ENCODE measurements at regions not wholly inside any gene's neighbourhood (a gene's known extent, or its start where the extent isn't known, plus 50 kb on each side); places are given as distances from the start of the nearest gene placed in this dataset.

GRCh38 chr15:35768949-35769348, 223.0 kb upstream of the DPH6 start:
- no peak for DNase-seq (ENCODE audit: low read depth in 1 of 2, low spot score in 1 of 2)

GRCh38 chr15:35769656-35770055, 223.7 kb upstream of the DPH6 start:
- DNase-seq (ENCODE audit: low read depth in 1 of 2, low spot score in 1 of 2): no peak

DNA sequence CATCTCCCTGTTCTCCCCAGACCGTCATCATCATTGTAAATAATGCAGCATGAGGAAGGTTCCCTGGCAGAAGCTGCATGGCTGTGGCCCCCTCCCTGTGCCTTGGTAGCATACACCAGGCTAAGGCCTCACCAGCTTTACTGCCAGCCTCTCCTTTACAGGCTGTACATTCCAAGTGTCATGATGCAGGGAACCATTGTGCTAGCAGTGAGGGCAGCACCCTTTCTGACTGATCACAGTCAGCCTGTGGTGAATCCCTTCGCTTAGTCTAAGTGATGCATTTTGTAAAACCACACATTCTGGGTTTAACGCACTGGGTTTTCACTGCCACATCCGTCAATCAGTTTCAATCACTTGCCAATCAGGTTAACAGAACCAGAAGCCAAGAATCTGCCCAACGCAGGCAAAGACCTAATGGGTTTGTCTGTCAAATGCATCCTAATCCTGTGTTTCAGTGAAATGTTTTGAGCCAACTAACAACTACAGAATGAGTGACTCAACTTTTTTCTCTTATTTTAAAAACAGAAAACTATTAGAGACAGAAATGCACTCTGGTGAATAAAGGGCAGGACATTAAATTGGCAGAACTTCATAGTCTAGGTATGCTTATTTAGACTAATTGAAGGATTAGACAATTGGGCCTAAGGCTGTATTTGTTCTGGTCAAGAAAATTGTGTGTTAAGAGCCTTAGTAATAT, 225.9 kb upstream of the DPH6 start:
- DNase-seq (ENCODE audit: low read depth in 1 of 2, low spot score in 1 of 2): no peak

DNA sequence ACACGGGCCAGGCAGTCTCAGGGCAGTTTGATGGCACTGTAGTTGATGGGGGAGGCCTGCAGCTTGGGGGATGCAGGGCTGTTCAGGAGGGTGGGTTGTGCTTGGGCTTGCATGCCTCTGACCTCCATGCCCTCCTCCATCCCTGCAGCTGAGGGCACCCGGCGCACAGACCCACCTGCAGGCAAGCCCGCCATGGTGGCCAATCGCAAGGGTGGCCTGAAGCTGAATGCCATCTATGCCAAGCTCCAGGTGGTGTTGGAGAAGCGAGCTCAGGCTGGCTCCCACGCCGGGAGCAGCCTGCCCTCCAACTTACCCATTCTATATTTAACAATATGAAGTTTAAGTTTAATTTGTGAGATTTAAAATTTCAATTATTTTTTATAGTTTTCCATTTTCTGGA, 228.7 kb upstream of the DPH6 start:
- no peak for DNase-seq (ENCODE audit: low read depth in 1 of 2, low spot score in 1 of 2)

GRCh38 chr15:35775471-35775870, 229.5 kb upstream of the DPH6 start:
- DNase-seq (ENCODE audit: low read depth in 1 of 2, low spot score in 1 of 2): no peak

GRCh38 chr15:35777061-35777460, 231.1 kb upstream of the DPH6 start:
- DNase-seq (ENCODE audit: low read depth in 1 of 2, low spot score in 1 of 2): no peak

DNA sequence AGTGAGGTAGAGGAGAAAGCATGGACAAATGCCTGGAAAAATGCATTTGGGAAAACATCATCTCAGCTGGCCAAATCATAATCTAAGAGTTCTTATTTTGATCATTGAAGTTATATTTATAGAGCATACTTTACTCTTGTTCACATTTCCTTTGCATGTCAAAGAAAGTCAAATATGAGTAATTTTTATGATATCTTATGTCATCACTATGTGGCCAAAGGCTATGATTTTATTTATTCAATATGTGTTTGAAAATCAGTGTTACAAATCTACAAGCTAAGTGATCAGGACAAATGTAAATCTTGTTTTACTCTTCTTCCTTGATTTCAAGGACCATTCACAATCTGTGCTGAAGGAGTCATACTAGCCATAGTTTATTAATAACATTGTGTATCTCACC, 237.2 kb upstream of the DPH6 start:
- DNase-seq (ENCODE audit: low read depth in 1 of 2, low spot score in 1 of 2): no peak

DNA sequence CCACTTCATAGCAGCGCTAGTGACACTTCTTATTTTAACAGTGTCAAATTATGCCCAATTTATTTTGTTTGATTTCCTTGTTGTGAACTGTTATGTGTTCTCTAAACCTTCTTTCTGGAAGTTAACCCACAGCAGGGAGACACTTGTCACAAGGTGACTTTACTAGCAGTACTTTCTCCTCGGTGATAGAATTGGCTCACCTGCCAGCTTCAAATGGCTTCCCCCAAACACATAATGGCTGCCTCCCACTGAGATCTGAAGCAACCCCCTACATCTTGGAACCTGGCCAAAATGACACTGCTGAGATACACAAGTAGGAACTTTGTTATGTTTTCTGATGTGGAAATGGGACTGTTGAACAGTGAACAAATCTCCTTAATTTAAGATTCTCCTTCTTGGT, 238.8 kb upstream of the DPH6 start:
- no peak for DNase-seq (ENCODE audit: low read depth in 1 of 2, low spot score in 1 of 2)

- DNase-seq (ENCODE audit: low read depth in 1 of 2, low spot score in 1 of 2): no peak
Observed at GRCh38 chr15:35810007-35810406, 264.0 kb upstream of the DPH6 start.

DNA sequence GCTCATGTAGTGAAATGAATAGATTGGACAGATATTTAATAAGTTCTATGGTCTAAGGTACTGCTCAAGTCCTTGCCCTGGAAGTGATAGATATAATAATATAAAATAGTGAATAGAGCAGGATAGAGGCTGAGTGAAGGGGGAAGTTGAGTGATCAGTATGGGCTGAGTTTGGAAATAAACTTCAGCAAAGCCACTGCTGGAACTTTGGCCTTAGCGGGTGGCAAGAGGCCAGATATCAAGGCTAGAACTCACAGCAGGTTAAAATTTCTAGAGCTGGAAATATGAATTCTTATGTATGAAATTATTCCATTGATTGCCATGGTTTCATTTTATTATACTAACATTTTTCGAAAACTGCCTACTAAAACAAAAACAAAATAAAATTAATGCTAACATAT, 267.6 kb upstream of the DPH6 start:
- DNase-seq (ENCODE audit: low read depth in 1 of 2, low spot score in 1 of 2): no peak

- DNase-seq (ENCODE audit: low read depth in 1 of 2, low spot score in 1 of 2): no peak
Observed at GRCh38 chr15:35818846-35819245, 272.9 kb upstream of the DPH6 start.

- DNase-seq (ENCODE audit: low read depth in 1 of 2, low spot score in 1 of 2): no peak
Observed at GRCh38 chr15:35822153-35822552, 276.2 kb upstream of the DPH6 start.

GRCh38 chr15:35827141-35827540, 281.2 kb upstream of the DPH6 start:
- no peak for DNase-seq (ENCODE audit: low read depth in 1 of 2, low spot score in 1 of 2)

DNA sequence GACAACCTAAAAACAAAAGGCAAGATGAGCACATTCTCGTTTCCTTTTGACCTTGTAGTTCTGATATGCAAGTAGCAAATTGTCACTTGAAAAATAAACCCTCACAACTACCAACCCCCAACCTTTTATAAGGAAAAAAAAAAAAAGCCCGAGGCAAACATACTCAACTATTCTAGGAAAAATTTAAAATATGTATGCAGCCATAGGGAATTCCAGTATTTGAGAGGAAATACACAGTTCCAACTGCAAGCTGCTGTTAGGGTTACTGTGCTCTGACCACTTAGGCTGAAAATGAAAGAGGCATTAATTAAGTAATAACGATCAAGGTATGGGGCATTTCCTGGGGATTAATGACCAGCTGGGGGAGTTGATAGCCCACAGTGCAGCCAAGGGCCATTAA, 281.9 kb upstream of the DPH6 start:
- no peak for DNase-seq (ENCODE audit: low read depth in 1 of 2, low spot score in 1 of 2)

DNA sequence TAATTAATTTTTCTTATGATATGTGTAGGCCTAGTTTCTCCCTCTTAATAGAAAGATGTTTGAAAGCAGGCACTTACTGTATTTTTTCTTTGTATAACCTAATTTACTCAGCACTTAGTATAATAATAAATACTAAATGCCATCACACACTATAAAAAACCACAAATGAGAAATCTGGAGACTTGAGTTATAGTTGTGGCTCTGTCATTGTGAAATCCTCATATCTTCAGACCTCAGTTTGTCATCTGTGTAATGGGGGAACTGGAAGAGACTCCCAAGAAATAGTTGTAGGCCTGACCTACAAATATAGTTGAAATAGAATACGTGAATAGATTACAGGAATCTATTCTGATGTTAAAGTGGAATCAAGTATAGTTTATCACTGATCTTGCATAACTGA, 287.6 kb upstream of the DPH6 start:
- DNase-seq (ENCODE audit: low read depth in 1 of 2, low spot score in 1 of 2): no peak

DNA sequence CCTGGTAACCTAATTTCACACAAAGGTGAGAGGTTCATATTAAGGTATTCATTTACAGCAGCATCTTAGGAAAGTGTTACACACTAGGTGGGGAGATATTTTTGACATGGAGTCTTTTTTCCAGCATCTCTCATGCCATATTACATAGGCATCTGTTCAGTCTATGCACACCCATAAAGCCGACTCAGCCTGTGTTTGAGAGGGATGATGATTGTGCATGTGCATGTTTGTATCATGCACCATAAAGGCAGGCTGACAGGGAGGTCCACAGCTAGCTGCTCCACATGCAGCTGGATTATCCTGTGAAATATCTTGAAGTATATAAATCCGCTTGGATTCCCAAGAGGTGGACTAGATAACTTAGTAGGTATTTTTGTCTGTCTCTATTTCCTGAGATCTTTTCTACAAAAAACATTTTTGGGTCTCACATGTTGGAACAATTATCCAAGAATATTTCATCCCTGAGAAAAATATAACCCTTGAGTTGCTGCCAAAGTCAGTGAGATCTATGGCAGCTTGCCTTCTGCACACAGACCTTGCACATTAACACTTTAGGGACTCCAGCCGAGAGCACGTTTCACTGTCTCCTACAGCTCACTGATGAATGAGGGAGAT, 288.4 kb upstream of the DPH6 start:
- no peak for DNase-seq (ENCODE audit: low read depth in 1 of 2, low spot score in 1 of 2)

- DNase-seq (ENCODE audit: low read depth in 1 of 2, low spot score in 1 of 2): no peak
Observed at GRCh38 chr15:35834866-35835265, 288.9 kb upstream of the DPH6 start.

GRCh38 chr15:35838424-35839111, 292.6 kb upstream of the DPH6 start:
- no peak for DNase-seq (ENCODE audit: low read depth in 1 of 2, low spot score in 1 of 2)

- no peak for DNase-seq (ENCODE audit: low read depth in 1 of 2, low spot score in 1 of 2)
Observed at GRCh38 chr15:35842631-35843030, 296.7 kb upstream of the DPH6 start.

GRCh38 chr15:35843498-35843897, 297.5 kb upstream of the DPH6 start:
- no peak for DNase-seq (ENCODE audit: low read depth in 1 of 2, low spot score in 1 of 2)

DNA sequence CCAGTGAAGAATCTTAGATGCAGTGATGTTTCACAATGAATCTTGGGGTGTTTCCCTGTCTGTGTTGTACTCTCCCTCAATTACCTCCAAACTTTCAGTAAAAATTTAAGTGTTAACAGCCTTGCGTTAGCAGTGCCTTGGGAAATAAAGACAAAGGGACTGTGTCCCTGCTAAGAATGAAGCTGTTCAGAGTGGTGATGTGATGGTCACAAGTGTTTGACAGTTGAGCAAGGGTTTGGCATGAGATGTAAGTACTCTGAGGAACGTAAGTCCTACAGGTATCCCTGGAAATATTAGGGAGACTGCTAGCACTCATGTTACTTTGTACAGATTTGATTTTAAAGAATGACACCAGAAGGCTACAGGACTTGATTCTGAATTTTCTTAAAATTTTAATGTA, 304.3 kb upstream of the DPH6 start:
- no peak for DNase-seq (ENCODE audit: low read depth in 1 of 2, low spot score in 1 of 2)

GRCh38 chr15:35851491-35851890, 305.5 kb upstream of the DPH6 start:
- DNase-seq (ENCODE audit: low read depth in 1 of 2, low spot score in 1 of 2): no peak
